Stomach (tissue), 8 donors: ENCODE measurements at regions not wholly inside any gene's neighbourhood (a gene's known extent, or its start where the extent isn't known, plus 50 kb on each side); places are given as distances from the start of the nearest gene placed in this dataset.
"Not testable (repeated sequence)": the region's sequence is repeated elsewhere in the genome, so short reads cannot be mapped to it uniquely, and the experiment has no call there.

Experiments
- DNase-seq, 2 donors: peaks; one replicate each; pipeline versions ENCODE4 v3.0.0 to v3.0.0-alpha.2; 2013 to 2019
- H3K27ac ChIP-seq, 5 donors: fragments of 200-600 bp in 4 of 5; sonication (generic) in 4 of 5; one replicate each; pipeline ENCODE4 v1.5.1; 2013 to 2019; ENCODE audit warnings: mild to moderate bottlenecking in 1 of 5, moderate library complexity in 1 of 5
- H3K27me3 ChIP-seq, 3 donors: fragments of 200-600 bp; sonication (generic); one replicate each; pipeline ENCODE4 v1.5.1; 2017 to 2019; ENCODE audit warnings: mixed run types in 1 of 3
- H3K36me3 ChIP-seq, 4 donors: fragments of 200-600 bp; sonication (generic); 1 replicate in 3 of 4; 2 replicates in 1 of 4; pipeline ENCODE4 v1.5.1; 2016 to 2019
- H3K4me1 ChIP-seq, 4 donors: fragments of 200-600 bp; sonication (generic); one replicate each; pipeline ENCODE4 v1.5.1; 2016 to 2019
- H3K4me3 ChIP-seq, 4 donors: fragments of 200-600 bp; sonication (generic) in 3 of 4; one replicate each; pipeline ENCODE4 v1.5.1; 2016 to 2019; ENCODE audit warnings: mild to moderate bottlenecking in 1 of 4
- H3K9me3 ChIP-seq, 4 donors: fragments of 200-600 bp; sonication (generic); one replicate each; pipeline ENCODE4 v1.5.1; 2016 to 2019
- CTCF ChIP-seq, 7 experiments: fragments of 450-650 bp in 4 of 7; fragments of 200-600 bp in 3 of 7; sonication (generic) in 3 of 7; IDR thresholded peaks; one replicate each; pipeline ENCODE4 v1.5.1; 2016 to 2019; ENCODE audit warnings: antibody characterized with exemption in 7 of 7, control low read depth in 2 of 7, mild to moderate bottlenecking in 1 of 7
- EP300 ChIP-seq: sonication (generic); formaldehyde crosslinking; IDR thresholded peaks from one replicate; pipeline ENCODE4 v1.6.1; 2017; ENCODE audit warnings: antibody characterized with exemption
- POLR2A ChIP-seq, 4 donors: fragments of 450-650 bp; IDR thresholded peaks; one replicate each; pipeline ENCODE4 v1.6.1; 2016; ENCODE audit warnings: antibody characterized with exemption in 4 of 4, control low read depth in 2 of 4, mild to moderate bottlenecking in 1 of 4, moderate library complexity in 1 of 4
- POLR2AphosphoS5 ChIP-seq, 3 donors: sonication (generic); formaldehyde crosslinking; IDR thresholded peaks; one replicate each; pipeline ENCODE4 v1.6.1; 2016; ENCODE audit warnings: antibody characterized with exemption in 3 of 3
- WGBS, 5 donors: extraction: QIAGEN DNeasy Blood & Tissue Kit in 3 of 5; methylation state at CpG; one replicate each; pipeline versions ENCODE4 v1.1.5 to v1.1.7; 2013 to 2018; 5-methylcytosine and 5-hydroxymethylcytosine counted together
- intact Hi-C: fragments of 100-400 bp; cut with DNase I; formaldehyde crosslinking; loops from one replicate; pipeline ENCODE4 v1.15.1; 2023; ENCODE audit warnings: low total_unique reads
- donor health status: healthy with polysubstance abuse.
- donor health status: Bipolar disorder and iron deficiency.
- donor health status: healthy.

GRCh38 chr6:115415378-115415777 is 645.3 kb downstream of the FRK start:
- intact Hi-C loops = no loop called here

GRCh38 chr6:115414916-115415315 is 645.8 kb downstream of the FRK start:
- DNase-seq, H3K27me3 ChIP-seq, H3K27ac ChIP-seq, intact Hi-C loops, H3K4me3 ChIP-seq, H3K9me3 ChIP-seq, H3K36me3 ChIP-seq, H3K4me1 ChIP-seq: not testable (repeated sequence)
- 45 to 56% (median 49%) methylated on average over 6 of the region's 6 CpGs for WGBS, 5 donors

More at GRCh38 chr6:115415378-115415777, 645.3 kb downstream of the FRK start:
- H3K27me3 ChIP-seq = no peaks in the 10 kb centered on the region
- 49 to 62% (median 61%) methylated on average over 3 of the region's 3 CpGs for WGBS, 5 donors
- no peak overlapping the region for H3K27ac ChIP-seq
- H3K9me3 ChIP-seq = peaks cover 0 to 10% (median 0%) of the 10 kb centered on the region in 4 donors
- H3K4me1 ChIP-seq = no peaks in the 10 kb centered on the region
- no peak overlapping the region for H3K4me3 ChIP-seq
- no peak for DNase-seq
- H3K36me3 ChIP-seq = no peaks in the 10 kb centered on the region
- no peak for TF ChIP-seq CTCF (IDR thresholded peaks at IDR 0.05)
- no peak for TF ChIP-seq POLR2AphosphoS5 (IDR thresholded peaks at IDR 0.05)

GRCh38 chr6:115411756-115412155 is 648.9 kb downstream of the FRK start:
- no peak for DNase-seq
- Histone ChIP-seq H3K36me3 (no peaks in the 10 kb centered on the region), H3K9me3 (peaks cover 0 to 2% (median 0%) of the 10 kb centered on the region in 4 donors), H3K27me3 (no peaks in the 10 kb centered on the region), H3K4me3 (no peak overlapping the region), H3K27ac (no peak overlapping the region), H3K4me1 (no peaks in the 10 kb centered on the region)
- TF ChIP-seq CTCF (IDR thresholded peaks at IDR 0.05) (no peak), POLR2AphosphoS5 (IDR thresholded peaks at IDR 0.05) (no peak), POLR2A (IDR thresholded peaks at IDR 0.05) (no peak), EP300 (no peak)
- WGBS, 5 donors = 67 to 82% (median 74%) methylated on average over 2 of the region's 2 CpGs
- intact Hi-C loops = no loop called here

GRCh38 chr6:115404446-115404845 is 656.2 kb downstream of the FRK start:
- TF ChIP-seq POLR2AphosphoS5 (IDR thresholded peaks at IDR 0.05) (no peak), CTCF (IDR thresholded peaks at IDR 0.05) (no peak), EP300 (no peak), POLR2A (IDR thresholded peaks at IDR 0.05) (no peak)

GRCh38 chr6:115398607-115399006 is 662.1 kb downstream of the FRK start:
- intact Hi-C loops = no loop called here

More at GRCh38 chr6:115404446-115404845, 656.2 kb downstream of the FRK start:
- WGBS, 5 donors = 89 to 100% (median 96%) methylated on average over 1 of the region's 1 CpG
- H3K4me3 ChIP-seq = no peak overlapping the region
- intact Hi-C loops = no loop called here
- H3K27me3 ChIP-seq = no peaks in the 10 kb centered on the region
- H3K36me3 ChIP-seq = no peaks in the 10 kb centered on the region
- no peak overlapping the region for H3K27ac ChIP-seq
- H3K4me1 ChIP-seq = no peaks in the 10 kb centered on the region
- peaks cover 0 to 9% (median 4%) of the 10 kb centered on the region in 4 donors for H3K9me3 ChIP-seq
- DNase-seq = no peak

More at GRCh38 chr6:115398607-115399006, 662.1 kb downstream of the FRK start:
- Histone ChIP-seq H3K27ac (no peak overlapping the region), H3K4me3 (no peak overlapping the region), H3K9me3 (peaks cover 0 to 9% (median 4%) of the 10 kb centered on the region in 4 donors), H3K27me3 (no peaks in the 10 kb centered on the region), H3K4me1 (no peaks in the 10 kb centered on the region), H3K36me3 (no peaks in the 10 kb centered on the region)
- 89 to 94% (median 90%) methylated on average over 1 of the region's 1 CpG for WGBS, 5 donors
- TF ChIP-seq POLR2A (IDR thresholded peaks at IDR 0.05) (no peak), EP300 (no peak)
- DNase-seq = no peak
